Upper lobe of left lung (tissue), 4 donors: ENCODE measurements at regions not wholly inside any gene's neighbourhood (a gene's known extent, or its start where the extent isn't known, plus 50 kb on each side); places are given as distances from the start of the nearest gene placed in this dataset.

Source experiments
- POLR2AphosphoS5 ChIP-seq, 2 donors: sonication (generic); formaldehyde crosslinking; IDR thresholded peaks; one replicate each; pipeline ENCODE4 v1.5.1; 2017; ENCODE audit warnings: antibody characterized with exemption in 2 of 2
- TF ChIP-seq, protein P1 (sequence below), 6 experiments: fragments of 450-650 bp in 4 of 6; fragments of 200-600 bp in 2 of 6; sonication (generic) in 2 of 6; IDR thresholded peaks; one replicate each; pipeline ENCODE4 v1.5.1; 2016 to 2019; ENCODE audit warnings: antibody characterized with exemption in 6 of 6

DNA sequence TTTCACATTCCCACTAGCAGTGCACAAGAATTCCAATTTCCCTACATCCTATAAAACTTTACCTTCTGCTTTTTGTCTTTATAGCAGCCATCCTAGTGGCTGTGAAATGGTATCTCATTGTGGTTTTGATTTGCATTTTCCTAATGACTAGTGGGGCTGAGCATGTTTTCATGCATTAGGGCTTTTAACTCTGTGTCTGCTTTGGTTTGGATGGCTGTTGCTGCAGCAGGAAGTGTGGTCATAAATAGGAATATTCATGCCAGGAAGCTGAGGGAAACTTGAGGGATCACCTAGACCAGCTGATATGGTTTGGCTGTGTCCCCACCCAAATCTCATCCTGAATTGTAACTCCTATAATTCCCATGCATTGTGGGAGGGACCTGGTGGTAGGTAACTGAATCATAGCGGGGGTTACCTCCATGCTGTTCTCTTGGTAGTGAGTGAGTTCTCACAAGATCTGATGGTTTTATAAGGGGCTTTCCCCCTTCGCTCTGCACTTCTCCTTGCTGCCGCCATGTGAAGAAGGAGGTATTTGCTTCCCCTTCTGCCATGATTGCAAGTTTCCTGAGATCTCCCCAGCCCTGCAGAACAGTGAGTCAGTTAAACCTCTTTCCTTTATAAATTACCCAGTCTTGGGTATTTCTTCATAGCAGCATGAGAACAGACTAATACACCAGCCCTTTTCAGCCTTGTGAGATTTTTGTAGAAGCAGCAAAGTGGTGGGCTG is 181.8 kb upstream of the PITRM1 start:
- TF ChIP-seq, protein P1, sequence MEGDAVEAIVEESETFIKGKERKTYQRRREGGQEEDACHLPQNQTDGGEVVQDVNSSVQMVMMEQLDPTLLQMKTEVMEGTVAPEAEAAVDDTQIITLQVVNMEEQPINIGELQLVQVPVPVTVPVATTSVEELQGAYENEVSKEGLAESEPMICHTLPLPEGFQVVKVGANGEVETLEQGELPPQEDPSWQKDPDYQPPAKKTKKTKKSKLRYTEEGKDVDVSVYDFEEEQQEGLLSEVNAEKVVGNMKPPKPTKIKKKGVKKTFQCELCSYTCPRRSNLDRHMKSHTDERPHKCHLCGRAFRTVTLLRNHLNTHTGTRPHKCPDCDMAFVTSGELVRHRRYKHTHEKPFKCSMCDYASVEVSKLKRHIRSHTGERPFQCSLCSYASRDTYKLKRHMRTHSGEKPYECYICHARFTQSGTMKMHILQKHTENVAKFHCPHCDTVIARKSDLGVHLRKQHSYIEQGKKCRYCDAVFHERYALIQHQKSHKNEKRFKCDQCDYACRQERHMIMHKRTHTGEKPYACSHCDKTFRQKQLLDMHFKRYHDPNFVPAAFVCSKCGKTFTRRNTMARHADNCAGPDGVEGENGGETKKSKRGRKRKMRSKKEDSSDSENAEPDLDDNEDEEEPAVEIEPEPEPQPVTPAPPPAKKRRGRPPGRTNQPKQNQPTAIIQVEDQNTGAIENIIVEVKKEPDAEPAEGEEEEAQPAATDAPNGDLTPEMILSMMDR (IDR thresholded peaks at IDR 0.05): no peak
- no peak for TF ChIP-seq POLR2AphosphoS5 (IDR thresholded peaks at IDR 0.05)
